Skeletal muscle tissue (tissue), 3 donors: ENCODE measurements at regions not wholly inside any gene's neighbourhood (a gene's known extent, or its start where the extent isn't known, plus 50 kb on each side); places are given as distances from the start of the nearest gene placed in this dataset.

Experiments used
- H3K27ac ChIP-seq: one replicate; pipeline ENCODE4 v1.7.0; 2013; ENCODE audit warnings: mild to moderate bottlenecking, low read depth, low read length, inconsistent platforms
- H3K27me3 ChIP-seq, 3 donors: one replicate each; pipeline ENCODE4 v1.7.0; 2013; ENCODE audit warnings: low read length in 3 of 3; ENCODE audit not compliant: control insufficient read depth in 3 of 3, insufficient read depth in 3 of 3
- H3K36me3 ChIP-seq, 3 donors: one replicate each; pipeline ENCODE4 v1.7.0; 2013; ENCODE audit warnings: low read length in 3 of 3; ENCODE audit not compliant: control insufficient read depth in 3 of 3, insufficient read depth in 3 of 3
- H3K4me1 ChIP-seq, 3 donors: one replicate each; pipeline ENCODE4 v1.7.0; 2013; ENCODE audit warnings: low read length in 3 of 3, mild to moderate bottlenecking in 3 of 3; ENCODE audit not compliant: control insufficient read depth in 3 of 3, insufficient read depth in 3 of 3
- H3K4me3 ChIP-seq, 3 donors: one replicate each; pipeline ENCODE4 v1.7.0; 2013; ENCODE audit warnings: low read length in 3 of 3
- H3K9ac ChIP-seq, 3 donors: one replicate each; pipeline ENCODE4 v1.7.0; 2013; ENCODE audit warnings: low read length in 3 of 3, mild to moderate bottlenecking in 3 of 3, moderate library complexity in 2 of 3, low read depth in 1 of 3
- H3K9me3 ChIP-seq, 3 donors: one replicate each; pipeline ENCODE4 v1.7.0; 2013; ENCODE audit warnings: low read length in 3 of 3; ENCODE audit not compliant: control insufficient read depth in 3 of 3
- donor health status: Osteomylitis.

DNA sequence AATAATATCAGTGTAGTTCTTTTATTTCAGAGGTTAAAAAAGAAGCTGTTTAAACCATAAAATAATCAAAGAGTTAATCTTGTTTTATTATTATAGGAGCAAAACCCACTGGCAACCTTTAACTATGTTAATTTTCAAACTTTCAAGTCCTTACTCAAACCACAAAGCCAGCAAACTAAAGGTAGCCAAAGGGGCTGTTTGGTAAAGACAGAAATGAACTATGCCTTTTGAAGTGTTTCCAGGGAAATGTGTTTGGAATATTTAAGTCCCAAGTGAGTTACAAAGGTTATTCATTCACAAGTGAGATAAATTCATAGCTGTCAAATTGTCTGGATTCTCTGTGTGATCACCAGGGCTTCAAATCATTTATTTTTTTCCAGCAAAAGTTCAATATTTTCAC lies 264.7 kb downstream of the MZT1 start:
- no peak overlapping the region for H3K4me3 ChIP-seq
- H3K9me3 ChIP-seq: no peaks in the 10 kb centered on the region
- H3K9ac ChIP-seq: no peak overlapping the region
- H3K27ac ChIP-seq: no peak overlapping the region
- H3K36me3 ChIP-seq: no peaks in the 10 kb centered on the region
- H3K4me1 ChIP-seq: no peaks in the 10 kb centered on the region
- peaks cover 0 to 4% (median 0%) of the 10 kb centered on the region in 3 donors for H3K27me3 ChIP-seq

- no peaks in the 10 kb centered on the region for H3K9me3 ChIP-seq
- H3K27ac ChIP-seq: no peak overlapping the region
- peaks cover 0 to 4% (median 0%) of the 10 kb centered on the region in 3 donors for H3K27me3 ChIP-seq
- no peaks in the 10 kb centered on the region for H3K36me3 ChIP-seq
- no peak overlapping the region for H3K4me3 ChIP-seq
- H3K4me1 ChIP-seq: no peaks in the 10 kb centered on the region
- no peak overlapping the region for H3K9ac ChIP-seq
Measured at GRCh38 chr13:72462166-72462565, 265.3 kb downstream of the MZT1 start.

GRCh38 chr13:72458701-72459100 lies 268.7 kb downstream of the MZT1 start:
- Histone ChIP-seq H3K9ac (no peak overlapping the region), H3K4me1 (no peaks in the 10 kb centered on the region), H3K27me3 (peaks cover 0 to 4% (median 0%) of the 10 kb centered on the region in 3 donors), H3K27ac (no peak overlapping the region), H3K9me3 (no peaks in the 10 kb centered on the region), H3K4me3 (no peak overlapping the region), H3K36me3 (no peaks in the 10 kb centered on the region)

DNA sequence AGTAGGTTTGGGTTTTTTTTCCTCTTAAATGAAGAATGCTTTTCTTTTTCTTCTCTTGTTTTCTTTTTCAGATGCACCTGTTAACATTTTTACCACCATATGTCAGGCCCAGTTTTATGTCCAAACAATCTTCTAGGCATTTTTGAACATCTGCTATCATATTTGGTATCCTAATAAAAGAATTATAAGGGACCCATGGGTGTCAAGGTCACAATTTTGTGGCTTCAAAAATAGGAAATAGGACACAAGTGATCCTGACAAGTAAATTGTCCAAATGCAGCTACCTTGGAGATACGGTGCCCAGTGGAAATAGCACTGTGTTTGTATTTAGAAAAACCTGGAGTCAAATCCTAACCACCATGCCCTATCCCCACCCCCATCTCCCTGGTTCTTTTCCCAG lies 270.3 kb downstream of the MZT1 start:
- Histone ChIP-seq H3K9me3 (no peaks in the 10 kb centered on the region), H3K4me1 (no peaks in the 10 kb centered on the region), H3K9ac (no peak overlapping the region)

DNA sequence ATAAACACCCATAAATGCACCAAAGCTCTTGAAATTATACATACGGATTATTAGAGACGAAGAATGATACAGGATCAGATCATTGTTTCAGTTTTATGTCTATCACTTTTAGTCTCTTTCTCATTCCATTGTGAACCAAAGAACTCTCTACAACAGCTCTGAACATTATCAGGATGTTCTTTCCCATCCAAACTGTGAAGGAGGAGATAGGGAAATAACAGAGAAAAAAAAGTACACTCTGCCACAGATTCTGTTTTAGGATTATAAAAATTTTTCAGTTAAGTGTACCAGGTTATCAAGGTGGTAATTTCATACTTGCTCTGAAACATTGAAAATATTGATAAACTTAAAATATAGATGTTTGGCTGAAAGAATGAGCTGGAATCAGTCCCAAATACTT lies 270.9 kb downstream of the MZT1 start:
- no peak overlapping the region for H3K9ac ChIP-seq
- H3K27me3 ChIP-seq: peaks cover 0 to 4% (median 0%) of the 10 kb centered on the region in 3 donors
- no peaks in the 10 kb centered on the region for H3K36me3 ChIP-seq
- no peak overlapping the region for H3K27ac ChIP-seq
- H3K4me1 ChIP-seq: no peaks in the 10 kb centered on the region
- H3K9me3 ChIP-seq: no peaks in the 10 kb centered on the region
- no peak overlapping the region for H3K4me3 ChIP-seq

More for the DNA sequence above, 270.3 kb downstream of the MZT1 start:
- H3K36me3 ChIP-seq: no peaks in the 10 kb centered on the region
- peaks cover 0 to 4% (median 0%) of the 10 kb centered on the region in 3 donors for H3K27me3 ChIP-seq
- H3K27ac ChIP-seq: no peak overlapping the region
- no peak overlapping the region for H3K4me3 ChIP-seq

DNA sequence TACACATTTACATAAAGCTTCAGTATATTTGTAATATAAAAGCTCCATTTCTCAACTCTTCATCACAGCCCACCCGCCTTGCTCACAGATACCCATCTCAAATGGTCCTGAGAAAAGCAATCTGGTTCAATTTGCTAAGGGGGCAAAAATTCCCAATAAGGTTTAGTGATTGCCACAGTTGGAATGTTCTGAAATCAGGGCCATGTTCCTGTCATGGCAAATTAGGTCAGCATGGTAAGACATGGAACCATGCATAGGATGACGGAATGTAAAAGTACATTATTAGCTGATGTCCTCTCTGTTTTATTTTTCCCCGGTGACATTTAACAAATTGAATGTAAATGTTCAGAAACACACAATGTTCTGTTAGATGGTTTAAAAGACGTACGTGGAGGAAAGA lies 274.3 kb downstream of the MZT1 start:
- Histone ChIP-seq H3K27me3 (no peaks in the 10 kb centered on the region), H3K4me1 (no peaks in the 10 kb centered on the region), H3K4me3 (no peak overlapping the region), H3K27ac (no peak overlapping the region), H3K9ac (no peak overlapping the region), H3K9me3 (no peaks in the 10 kb centered on the region), H3K36me3 (no peaks in the 10 kb centered on the region)

DNA sequence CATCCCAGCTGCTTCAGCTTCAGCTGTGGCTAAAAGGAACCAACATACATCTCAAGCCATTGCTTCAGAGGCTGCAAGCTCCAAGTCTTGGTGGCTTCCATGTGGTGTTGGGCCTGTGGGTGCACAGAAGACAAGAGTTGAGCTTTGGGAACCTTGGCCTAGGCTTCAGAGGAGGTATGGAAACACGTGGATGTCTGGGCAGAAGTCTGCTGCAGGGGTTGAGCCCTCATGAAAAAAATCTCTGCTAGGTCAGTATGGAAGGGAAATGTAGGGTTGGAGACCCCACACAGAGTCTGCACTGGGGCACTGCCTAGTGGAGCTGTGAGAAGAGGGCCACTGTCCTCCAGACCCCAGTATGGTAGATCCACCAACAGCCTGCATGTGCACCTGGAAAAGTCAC lies 279.3 kb downstream of the MZT1 start:
- no peak overlapping the region for H3K4me3 ChIP-seq
- no peaks in the 10 kb centered on the region for H3K27me3 ChIP-seq
- H3K9ac ChIP-seq: no peak overlapping the region
- H3K4me1 ChIP-seq: no peaks in the 10 kb centered on the region
- H3K9me3 ChIP-seq: no peaks in the 10 kb centered on the region
- H3K27ac ChIP-seq: no peak overlapping the region
- no peaks in the 10 kb centered on the region for H3K36me3 ChIP-seq

DNA sequence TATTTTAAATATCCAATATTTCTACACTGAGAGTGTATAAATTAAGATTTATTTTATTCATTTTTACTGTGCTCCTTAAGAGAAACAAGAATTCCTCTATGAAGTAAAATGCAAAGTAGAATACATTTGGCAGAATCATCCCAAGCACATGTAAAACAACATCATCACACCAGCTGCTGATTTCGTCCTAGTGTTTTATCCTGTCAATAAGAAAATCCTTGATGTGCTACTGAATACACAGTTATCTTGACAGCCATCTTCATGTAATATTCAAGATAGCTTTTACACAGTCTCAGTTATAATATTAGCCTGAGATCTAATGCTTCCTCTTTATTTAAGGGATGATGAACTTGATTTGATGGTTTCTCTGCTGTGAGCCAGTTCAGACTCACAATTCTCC lies 282.4 kb downstream of the MZT1 start:
- Histone ChIP-seq H3K9ac (no peak overlapping the region), H3K9me3 (no peaks in the 10 kb centered on the region), H3K4me1 (no peaks in the 10 kb centered on the region), H3K36me3 (no peaks in the 10 kb centered on the region), H3K27ac (no peak overlapping the region), H3K4me3 (no peak overlapping the region), H3K27me3 (no peaks in the 10 kb centered on the region)

DNA sequence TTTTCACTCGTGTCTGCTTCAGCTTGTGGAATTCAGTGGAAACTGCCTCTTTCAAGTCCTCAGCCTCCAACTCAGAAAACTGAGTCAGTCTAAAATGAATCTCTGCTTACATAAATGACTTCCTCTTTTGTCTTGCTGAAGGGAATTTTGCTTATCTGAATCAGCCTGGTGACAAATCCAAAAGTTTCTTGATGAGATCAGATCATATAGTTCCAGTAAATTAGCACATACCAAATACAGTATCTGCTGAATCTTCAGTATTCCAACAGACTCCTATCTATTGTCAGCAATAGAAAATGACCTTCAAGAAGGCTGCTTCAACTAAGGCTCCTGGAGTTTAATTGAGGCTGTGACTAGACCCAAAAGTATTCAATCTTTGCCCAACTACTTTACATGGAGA lies 290.0 kb downstream of the MZT1 start:
- Histone ChIP-seq H3K27me3 (no peaks in the 10 kb centered on the region), H3K36me3 (no peaks in the 10 kb centered on the region), H3K9ac (no peak overlapping the region), H3K27ac (no peak overlapping the region), H3K4me3 (no peak overlapping the region), H3K9me3 (no peaks in the 10 kb centered on the region), H3K4me1 (no peaks in the 10 kb centered on the region)

GRCh38 chr13:72435251-72435650 lies 292.2 kb downstream of the MZT1 start:
- H3K36me3 ChIP-seq: no peaks in the 10 kb centered on the region
- H3K27ac ChIP-seq: no peak overlapping the region
- H3K4me3 ChIP-seq: no peak overlapping the region
- H3K27me3 ChIP-seq: no peaks in the 10 kb centered on the region
- H3K9me3 ChIP-seq: no peaks in the 10 kb centered on the region
- H3K4me1 ChIP-seq: no peaks in the 10 kb centered on the region
- H3K9ac ChIP-seq: no peak overlapping the region
